ENCODE measurements at regions not wholly inside any gene's neighbourhood (a gene's known extent, or its start where the extent isn't known, plus 50 kb on each side); places are given as distances from the start of the nearest gene placed in this dataset.

- DNase-seq: no peak
Measured at GRCh38 chr12:125372085-125372484, 306.9 kb downstream of the AACS start.

GRCh38 chr12:125373375-125373774 is 308.1 kb downstream of the AACS start:
- no peak for DNase-seq

GRCh38 chr12:125376422-125376821 is 311.2 kb downstream of the AACS start:
- no peak for DNase-seq

- DNase-seq: no peak
Measured at GRCh38 chr12:125377093-125377492, 311.9 kb downstream of the AACS start.

- DNase-seq: no peak
Measured at GRCh38 chr12:125381373-125381772, 316.1 kb downstream of the AACS start.

GRCh38 chr12:125382926-125383325 is 317.7 kb downstream of the AACS start:
- no peak for DNase-seq

GRCh38 chr12:125386652-125387051 is 321.4 kb downstream of the AACS start:
- DNase-seq: no peak

GRCh38 chr12:125387206-125387605 is 322.0 kb downstream of the AACS start:
- DNase-seq: no peak

GRCh38 chr12:125389061-125389697 is 323.9 kb downstream of the AACS start:
- no peak for DNase-seq

GRCh38 chr12:125393569-125393968 is 328.3 kb downstream of the AACS start:
- DNase-seq: no peak

- no peak for DNase-seq
Measured at GRCh38 chr12:125395583-125396215, 330.5 kb downstream of the AACS start.

GRCh38 chr12:125399489-125399888 is 334.3 kb downstream of the AACS start:
- DNase-seq: no peak

GRCh38 chr12:125402874-125403789 is 337.9 kb downstream of the AACS start:
- DNase-seq: no peak

- DNase-seq: no peak
Measured at GRCh38 chr12:125403843-125404242, 338.6 kb downstream of the AACS start.

GRCh38 chr12:125406131-125406530 is 340.9 kb downstream of the AACS start:
- DNase-seq: no peak

GRCh38 chr12:125408718-125409117 is 343.5 kb downstream of the AACS start:
- DNase-seq: no peak

- DNase-seq: peak in 6 of 14 donors; percentile 9 to 45 (median 15)
Measured at GRCh38 chr12:125412506-125412905, 347.3 kb downstream of the AACS start.

- DNase-seq: no peak
Measured at GRCh38 chr12:125417446-125417845, 352.2 kb downstream of the AACS start.

GRCh38 chr12:125418902-125419564 is 353.8 kb downstream of the AACS start:
- DNase-seq: no peak

- DNase-seq: no peak
Measured at GRCh38 chr12:125424909-125425308, 359.7 kb downstream of the AACS start.

- DNase-seq: no peak
Measured at GRCh38 chr12:125431516-125431915, 366.3 kb downstream of the AACS start.

GRCh38 chr12:125434131-125434530 is 368.9 kb downstream of the AACS start:
- DNase-seq: no peak

GRCh38 chr12:125434936-125435443 is 369.8 kb downstream of the AACS start:
- DNase-seq: no peak

Data from C1 segment of cervical spinal cord (tissue), 14 donors.